WTC11 (cell line): ENCODE measurements at regions not wholly inside any gene's neighbourhood (a gene's known extent, or its start where the extent isn't known, plus 50 kb on each side); places are given as distances from the start of the nearest gene placed in this dataset.

ENCODE experiments used
- ATAC-seq: fragments of 200-7000 bp; cut with Tn5 transposase; 2 replicates; pipeline ENCODE4 v1.10.0; 2021; ENCODE audit warnings: mild to moderate bottlenecking, moderate library complexity
- CTCF ChIA-PET: fragments of 300-600 bp; sonication (Branson Sonifier 250); formaldehyde crosslinking; loops from one replicate; lab custom pipeline; 2021; ENCODE audit warnings: antibody characterized with exemption; lab: Charles Lee
- POLR2A ChIA-PET: fragments of 350-600 bp; sonication (Branson Sonifier 250); formaldehyde crosslinking; loops from one replicate; lab custom pipeline; 2021; ENCODE audit warnings: antibody characterized with exemption; lab: Charles Lee
- DNase-seq: peaks from one replicate; pipeline ENCODE4 v3.0.0; 2021; ENCODE audit warnings: low spot score
- H3K27ac Mint-ChIP-seq: 2 replicates; pipeline ENCODE4 v1.8.0; 2021; ENCODE audit warnings: mixed read lengths
- H3K27me3 Mint-ChIP-seq: 2 replicates; pipeline ENCODE4 v1.8.0; 2021; ENCODE audit warnings: low read depth, mild to moderate bottlenecking, moderate library complexity, mixed read lengths
- H3K36me3 Mint-ChIP-seq: 2 replicates; pipeline ENCODE4 v1.8.0; 2021; ENCODE audit warnings: mixed read lengths
- H3K4me1 Mint-ChIP-seq: 2 replicates; pipeline ENCODE4 v1.8.0; 2022; ENCODE audit warnings: mixed read lengths
- H3K4me3 Mint-ChIP-seq: 2 replicates; pipeline ENCODE4 v1.8.0; 2021; ENCODE audit warnings: mild to moderate bottlenecking, moderate library complexity, mixed read lengths
- H3K9me3 Mint-ChIP-seq: 2 replicates; pipeline ENCODE4 v1.8.0; 2021; ENCODE audit warnings: mixed read lengths
- ARID4B ChIP-seq: sonication (generic); formaldehyde crosslinking; IDR thresholded peaks from 2 replicates; pipeline ENCODE4 v1.8.0; 2023; ENCODE audit warnings: missing genetic modification reagents, mild to moderate bottlenecking, borderline replicate concordance
- ATF1 ChIP-seq: sonication (generic); formaldehyde crosslinking; IDR thresholded peaks from 2 replicates; pipeline ENCODE4 v1.8.1; 2023; ENCODE audit warnings: mild to moderate bottlenecking, moderate library complexity, missing genetic modification reagents
- ATF6 ChIP-seq: sonication (generic); formaldehyde crosslinking; IDR thresholded peaks from 2 replicates; pipeline ENCODE4 v1.8.1; 2023; ENCODE audit warnings: mild to moderate bottlenecking, missing genetic modification reagents
- CTCF ChIP-seq: fragments of 200-600 bp; IDR thresholded peaks from 2 replicates; pipeline ENCODE4 v1.8.0; 2022; ENCODE audit warnings: antibody characterized with exemption
- ETV6 ChIP-seq: sonication (generic); formaldehyde crosslinking; IDR thresholded peaks from 2 replicates; pipeline ENCODE4 v1.8.1; 2022; ENCODE audit warnings: mild to moderate bottlenecking, missing genetic modification reagents
- FOXK1 ChIP-seq: sonication (generic); formaldehyde crosslinking; IDR thresholded peaks from 2 replicates; pipeline ENCODE4 v1.8.0; 2022; ENCODE audit warnings: mild to moderate bottlenecking, moderate library complexity, missing genetic modification reagents
- IRF1 ChIP-seq: sonication (generic); formaldehyde crosslinking; IDR thresholded peaks from 2 replicates; pipeline ENCODE4 v1.8.0; 2023; ENCODE audit warnings: missing genetic modification reagents
- MAX ChIP-seq: sonication (generic); formaldehyde crosslinking; IDR thresholded peaks from 2 replicates; pipeline ENCODE4 v1.8.0; 2022; ENCODE audit warnings: mild to moderate bottlenecking, missing genetic modification reagents
- NR2C2 ChIP-seq: sonication (generic); formaldehyde crosslinking; IDR thresholded peaks from 2 replicates; pipeline ENCODE4 v1.8.0; 2022; ENCODE audit warnings: mild to moderate bottlenecking, missing genetic modification reagents
- PRDM15 ChIP-seq: sonication (generic); formaldehyde crosslinking; IDR thresholded peaks from 2 replicates; pipeline ENCODE4 v1.8.0; 2022; ENCODE audit warnings: missing genetic modification reagents
- RELA ChIP-seq: sonication (generic); formaldehyde crosslinking; IDR thresholded peaks from 2 replicates; pipeline ENCODE4 v1.8.1; 2022; ENCODE audit warnings: missing genetic modification reagents, mild to moderate bottlenecking, borderline replicate concordance
- RORB ChIP-seq: fragments of 250-450 bp; sonication (Bioruptor Pico); IDR thresholded peaks from 2 replicates; pipeline ENCODE4 v1.9.0; 2021; ENCODE audit warnings: mild to moderate bottlenecking
- SMAD4 ChIP-seq: sonication (generic); formaldehyde crosslinking; IDR thresholded peaks from 2 replicates; pipeline ENCODE4 v1.8.0; 2022; ENCODE audit warnings: mild to moderate bottlenecking, missing genetic modification reagents
- ZNF281 ChIP-seq: sonication (generic); formaldehyde crosslinking; IDR thresholded peaks from 2 replicates; pipeline ENCODE4 v1.8.0; 2023; ENCODE audit warnings: mild to moderate bottlenecking, missing genetic modification reagents
- ZNF416 ChIP-seq: fragments of 250-450 bp; sonication (Bioruptor Pico); IDR thresholded peaks from 2 replicates; pipeline ENCODE4 v1.9.0; 2021; ENCODE audit warnings: mild to moderate bottlenecking, inconsistent platforms

- Mint-ChIP-seq H3K4me1 (peaks cover 27% of the 10 kb centered on the region), H3K27ac (no peak overlapping the region), H3K27me3 (peaks cover 24% of the 10 kb centered on the region), H3K36me3 (no peaks in the 10 kb centered on the region), H3K9me3 (no peaks in the 10 kb centered on the region), H3K4me3 (no peak overlapping the region)
- TF ChIP-seq NR2C2 (CRISPR knock-in tag) (no peak), MAX (CRISPR knock-in tag) (no peak), ZNF416 (CRISPR knock-in tag) (no peak), ZNF281 (CRISPR knock-in tag) (no peak), RORB (CRISPR knock-in tag) (no peak), CTCF (no peak), ATF1 (no peak), FOXK1 (CRISPR knock-in tag) (no peak), RELA (CRISPR knock-in tag) (no peak), ARID4B (CRISPR knock-in tag) (no peak), IRF1 (CRISPR knock-in tag) (no peak), SMAD4 (no peak), ETV6 (CRISPR knock-in tag) (no peak), PRDM15 (CRISPR knock-in tag) (no peak), ATF6 (CRISPR knock-in tag) (no peak)
- CTCF ChIA-PET: no interaction called here
- POLR2A ChIA-PET: no interaction called here
- ATAC-seq (peak; percentile 75), DNase-seq (peak; percentile 29)
These were observed 69.8 kb downstream of the HES1 start for GRCh38 chr3:194205675-194206133.
